NAMALWA (cell line): ENCODE measurements at regions not wholly inside any gene's neighbourhood (a gene's known extent, or its start where the extent isn't known, plus 50 kb on each side); places are given as distances from the start of the nearest gene placed in this dataset.

Experiments used
- DNase-seq: peaks from one replicate; pipeline ENCODE4 v3.0.0-alpha.2; 2015; ENCODE audit warnings: low spot score

GRCh38 chr15:79673416-79674123 lies 223.2 kb downstream of the MTHFS start:
- peak; percentile 26 for DNase-seq

GRCh38 chr15:79674124-79674465 lies 222.7 kb downstream of the MTHFS start:
- no peak for DNase-seq

- peak; percentile 3 for DNase-seq
Observed at GRCh38 chr15:79675982-79676381, 220.8 kb downstream of the MTHFS start.

DNA sequence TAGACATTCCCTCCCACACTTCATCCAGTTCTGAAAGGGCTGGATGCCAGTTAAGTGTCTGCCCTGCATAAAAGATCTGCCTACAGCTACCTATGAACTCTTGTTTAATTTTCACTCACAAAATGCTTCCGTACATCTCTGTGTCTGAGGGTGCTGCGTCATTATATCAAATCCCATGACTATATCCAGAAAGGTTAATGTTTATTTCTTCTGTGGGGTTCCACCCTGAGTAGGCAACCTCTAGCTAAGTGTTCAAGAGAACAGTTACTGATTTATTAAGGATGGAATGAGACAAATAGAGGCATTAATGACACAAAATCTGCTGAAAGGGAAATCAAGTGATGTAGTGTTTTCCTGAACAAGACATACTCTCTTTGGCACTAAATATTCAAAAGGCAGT lies 220.2 kb downstream of the MTHFS start:
- no peak for DNase-seq

DNA sequence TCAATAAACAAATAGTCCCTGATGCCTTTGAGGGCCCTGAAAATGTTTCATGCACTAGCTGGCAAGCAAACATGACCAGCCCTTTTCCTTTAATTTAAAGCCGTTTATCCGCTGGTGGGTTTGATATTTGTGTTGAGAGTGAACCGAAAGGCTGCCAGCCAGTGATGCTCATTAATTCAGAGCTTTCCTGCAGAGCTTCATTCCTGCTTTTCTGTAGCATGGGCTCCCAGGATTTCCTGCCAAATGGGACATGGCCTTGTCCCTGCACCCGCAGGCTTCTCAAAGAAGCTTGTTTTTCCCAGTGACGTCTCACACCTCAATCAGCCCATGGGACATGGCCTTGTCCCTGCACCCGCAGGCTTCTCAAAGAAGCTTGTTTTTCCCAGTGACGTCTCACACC lies 219.6 kb downstream of the MTHFS start:
- no peak for DNase-seq

DNA sequence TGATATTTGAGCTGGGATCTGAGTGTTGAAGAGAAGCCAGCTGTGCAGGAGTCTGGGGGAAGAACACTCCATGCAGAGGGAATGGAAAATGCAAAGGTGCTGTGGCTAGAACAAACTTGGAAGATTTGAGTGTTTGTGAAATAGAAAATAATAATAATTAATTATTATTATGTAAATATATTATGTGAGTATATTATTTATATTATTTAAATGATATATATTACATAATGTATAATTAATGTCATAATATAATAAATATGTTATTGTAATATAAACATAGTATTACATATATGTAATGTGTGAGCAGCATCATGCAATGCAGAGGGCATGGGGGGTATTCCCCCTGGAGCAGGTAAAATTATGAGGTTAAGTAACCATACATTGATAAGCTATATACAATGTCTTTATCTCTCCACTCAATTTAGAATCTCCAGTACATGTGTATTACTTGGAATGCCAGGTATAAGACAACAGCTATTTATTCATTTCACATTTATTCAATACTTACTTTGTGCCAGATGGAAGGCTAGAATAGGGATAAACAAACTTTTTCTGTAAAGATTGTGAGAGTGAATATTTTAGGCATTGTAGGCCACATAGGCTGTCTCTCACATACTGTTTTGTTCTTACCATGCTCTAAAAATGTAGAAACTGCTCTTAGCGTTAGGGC lies 218.6 kb downstream of the MTHFS start:
- no peak for DNase-seq

DNA sequence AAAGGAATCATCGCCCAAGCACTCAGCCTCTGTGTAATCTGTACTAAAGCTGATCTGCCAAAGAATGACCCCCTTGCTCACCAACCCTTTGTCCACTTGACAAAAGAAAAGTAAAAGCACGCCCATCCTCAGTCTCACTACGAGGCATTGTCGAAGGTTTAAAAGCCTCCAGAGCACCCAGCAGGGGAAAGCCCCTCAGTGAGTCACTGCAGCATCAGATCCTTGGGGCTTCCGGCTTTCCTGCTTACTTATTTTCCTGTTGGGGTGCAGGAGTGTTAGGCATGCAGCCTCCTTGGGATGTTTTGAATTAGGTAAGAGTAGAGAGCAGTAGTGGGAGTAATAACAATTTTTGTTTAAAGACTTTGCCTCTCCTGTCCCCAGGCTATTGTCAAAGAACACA lies 216.1 kb downstream of the MTHFS start:
- DNase-seq, result no peak

DNA sequence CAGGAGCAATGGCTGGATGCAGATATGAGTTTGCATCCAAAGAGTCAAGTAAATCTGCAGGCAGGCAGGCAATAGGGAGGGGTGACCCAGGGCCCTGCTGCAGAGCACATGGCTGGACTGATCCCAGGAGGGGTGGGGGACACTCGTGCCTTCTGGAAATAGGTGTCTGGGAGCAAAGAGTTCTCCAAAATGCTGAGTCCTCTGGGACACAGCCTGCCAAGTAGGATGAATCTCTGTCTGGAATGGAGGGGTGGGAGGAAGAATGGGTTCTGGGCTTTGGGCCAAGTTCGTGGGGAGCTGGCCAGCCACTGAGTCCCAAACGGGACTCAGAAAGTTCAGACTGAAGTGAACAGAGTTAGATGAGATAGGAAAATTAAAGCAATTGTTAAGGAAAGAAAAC lies 214.5 kb downstream of the MTHFS start:
- DNase-seq, result no peak

DNA sequence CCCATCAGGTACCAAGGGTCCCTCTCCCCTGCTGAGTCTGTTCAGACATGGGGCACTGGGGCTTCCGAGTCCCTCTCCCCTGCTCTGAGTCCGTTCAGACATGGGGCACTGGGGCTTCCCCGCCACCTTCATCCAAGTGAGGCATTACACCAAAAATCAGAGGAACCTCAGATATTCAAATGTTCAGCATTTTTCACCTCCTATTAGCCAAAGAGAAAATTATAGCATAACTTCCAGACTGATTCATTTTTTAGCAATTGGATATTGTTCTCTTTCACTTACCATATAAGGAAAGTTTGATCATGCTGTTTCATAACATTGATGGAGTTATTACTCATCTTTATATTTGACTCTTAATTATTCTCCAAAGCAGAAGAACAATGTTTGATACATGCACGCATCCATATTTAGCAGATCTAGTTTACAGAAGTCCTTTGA lies 213.9 kb downstream of the MTHFS start:
- DNase-seq, result no peak

- DNase-seq, result no peak
Observed at GRCh38 chr15:79689030-79689429, 207.8 kb downstream of the MTHFS start.

GRCh38 chr15:79700951-79701480 lies 195.8 kb downstream of the MTHFS start:
- DNase-seq, result no peak

- no peak for DNase-seq
Observed at GRCh38 chr15:79702621-79703020, 194.2 kb downstream of the MTHFS start.

DNA sequence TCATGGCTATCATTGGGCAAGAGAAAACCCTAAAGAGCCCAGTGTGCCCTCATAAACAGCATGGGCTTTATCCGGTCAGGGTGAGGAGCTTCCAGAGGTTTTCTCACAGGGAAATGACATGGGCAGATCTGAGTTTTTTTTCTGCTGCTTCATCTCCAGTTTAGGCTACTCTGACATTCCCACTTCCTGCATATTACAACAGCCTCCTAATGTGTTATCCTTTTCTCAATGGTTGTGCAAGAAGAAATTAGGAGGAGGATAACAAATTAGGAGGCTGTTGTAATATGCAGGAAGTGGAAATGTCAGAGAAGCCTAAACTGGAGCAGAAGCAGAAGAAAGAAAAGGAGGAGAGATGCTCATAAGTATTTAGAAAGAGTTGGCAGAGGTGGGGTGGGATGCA lies 175.6 kb downstream of the MTHFS start:
- DNase-seq, result no peak

GRCh38 chr15:79724312-79724711 lies 172.5 kb downstream of the MTHFS start:
- no peak for DNase-seq

GRCh38 chr15:79724804-79725203 lies 172.0 kb downstream of the MTHFS start:
- no peak for DNase-seq

DNA sequence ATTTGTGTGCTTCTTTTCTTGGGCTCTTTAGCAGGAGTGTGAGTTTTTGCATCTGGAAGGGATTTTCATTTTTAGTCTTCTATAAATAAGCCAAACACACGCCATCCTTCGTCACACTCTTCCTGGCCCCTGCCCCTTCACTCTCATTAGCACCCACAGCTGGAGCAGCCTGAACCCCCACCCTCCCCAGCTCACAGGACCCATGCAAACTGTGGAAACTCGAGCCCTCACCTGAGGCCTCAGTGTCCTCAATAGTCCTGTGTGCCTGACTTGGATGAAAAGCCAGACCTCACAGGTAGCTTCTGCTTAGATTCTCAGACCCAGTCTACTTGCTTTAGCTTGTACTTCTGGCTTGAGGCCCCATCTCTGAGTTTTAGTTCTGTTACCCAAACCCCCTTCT lies 167.9 kb downstream of the MTHFS start:
- DNase-seq, result no peak

GRCh38 chr15:79736435-79737000 lies 160.3 kb downstream of the MTHFS start:
- no peak for DNase-seq

DNA sequence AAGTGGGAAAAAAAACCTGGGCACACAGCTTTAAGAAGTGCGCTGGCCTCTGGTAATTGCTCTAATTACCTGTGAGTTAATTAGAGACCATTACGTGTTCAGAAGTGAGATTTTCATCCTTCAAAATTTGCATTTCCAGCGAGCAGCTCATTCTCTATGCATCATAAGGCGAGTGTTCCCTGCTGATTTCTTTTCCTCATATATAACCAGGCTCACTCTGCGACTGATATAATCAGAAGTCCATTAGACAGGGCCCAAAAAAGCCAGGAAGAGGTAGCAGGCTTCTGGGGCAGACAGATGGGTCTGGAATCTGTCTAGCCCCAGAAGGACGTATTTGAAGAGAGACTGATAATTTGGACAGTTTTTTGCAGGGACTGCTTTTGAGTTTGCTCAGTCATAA lies 158.7 kb downstream of the MTHFS start:
- DNase-seq, result no peak

DNA sequence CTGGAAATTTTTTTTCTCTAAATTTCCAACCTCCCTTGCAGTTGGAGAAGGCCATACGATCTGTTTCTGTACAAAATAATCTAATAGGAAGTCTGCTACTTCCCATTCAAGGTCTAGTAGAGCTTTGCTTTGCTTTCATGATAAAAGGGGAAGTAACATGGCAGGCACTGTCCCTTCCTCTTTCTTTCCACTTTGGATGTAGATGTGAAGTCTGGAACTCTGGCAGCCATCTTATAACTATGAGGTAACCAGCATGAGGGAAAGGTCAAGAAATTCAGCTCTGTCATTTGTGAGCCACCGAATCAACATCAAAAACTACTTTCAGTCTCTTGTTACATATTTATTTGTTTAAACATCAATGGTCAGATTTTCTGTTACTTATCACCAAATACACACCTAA lies 156.3 kb downstream of the MTHFS start:
- DNase-seq, result no peak

DNA sequence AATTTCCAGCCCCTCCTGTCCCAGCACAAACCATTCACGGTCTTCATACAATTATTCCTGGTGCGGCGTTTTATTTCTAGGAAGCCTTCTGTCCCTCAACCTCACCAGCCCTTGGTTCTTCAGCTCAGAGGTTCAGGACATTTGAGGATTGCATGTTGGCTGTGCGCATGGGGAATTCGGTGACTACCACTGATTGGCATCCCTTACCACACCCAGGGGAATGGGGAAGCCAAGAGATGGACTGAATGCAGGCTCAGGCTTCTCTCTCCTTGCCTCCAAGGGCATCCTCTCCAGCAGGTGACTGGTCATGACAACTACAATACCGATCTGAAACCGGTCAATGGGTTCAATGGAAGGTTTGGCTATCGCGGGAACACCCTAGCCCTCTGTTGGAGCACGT lies 153.8 kb downstream of the MTHFS start:
- no peak for DNase-seq

DNA sequence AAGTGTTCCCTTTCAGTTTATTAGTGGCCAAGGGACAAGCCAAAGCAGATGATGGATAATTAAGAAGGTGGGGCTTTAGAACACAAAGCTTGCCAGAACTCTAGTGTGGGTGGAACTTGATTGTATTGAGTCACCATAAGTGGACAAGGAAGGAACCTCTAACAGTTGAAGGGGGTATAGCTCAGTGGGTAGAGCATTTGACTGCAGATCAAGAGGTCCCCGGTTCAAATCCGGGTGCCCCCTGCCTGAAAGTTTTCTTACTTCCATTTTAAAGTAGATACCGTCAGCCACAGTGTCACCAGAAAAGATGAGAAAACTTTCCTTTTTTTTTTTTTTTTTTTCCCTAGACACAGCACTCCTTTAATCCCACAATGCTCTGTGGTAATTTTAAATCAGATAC lies 152.3 kb downstream of the MTHFS start:
- DNase-seq, result peak; percentile 39

- DNase-seq, result no peak
Observed at GRCh38 chr15:79756365-79756764, 140.4 kb downstream of the MTHFS start.

DNA sequence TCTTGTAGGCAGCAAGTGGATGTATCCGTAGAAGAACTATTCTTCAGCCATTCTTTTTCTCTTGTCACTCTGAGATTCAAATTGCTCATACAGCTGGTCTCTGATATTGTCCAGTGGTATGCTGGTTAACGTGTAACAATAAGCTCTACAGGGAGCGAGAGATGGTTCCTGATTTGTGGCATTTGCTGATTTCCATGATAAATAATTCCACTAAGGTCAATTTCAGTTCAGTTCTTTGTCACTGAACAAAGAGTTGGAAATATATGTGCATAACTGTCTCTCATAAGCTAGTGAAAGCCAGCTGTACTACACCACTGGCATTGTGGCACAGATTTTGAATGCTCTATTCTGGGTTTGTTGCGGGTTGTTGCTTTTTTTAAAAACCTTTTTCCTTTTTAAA lies 131.7 kb downstream of the MTHFS start:
- DNase-seq, result no peak
